GM13977 (cell line): ENCODE measurements at regions not wholly inside any gene's neighbourhood (a gene's known extent, or its start where the extent isn't known, plus 50 kb on each side); places are given as distances from the start of the nearest gene placed in this dataset.

Experiments
- DNase-seq: peaks from one replicate; pipeline ENCODE4 v3.0.0; 2012; ENCODE audit warnings: low spot score
- in situ Hi-C: fragments of 300-500 bp; cut with MboI; formaldehyde crosslinking; loops from one replicate; pipeline ENCODE4 v1.12.0; 2022; ENCODE audit warnings: low sequenced_read_pairs, low pct_unique_long_range_greater_than_20kb, mixed read lengths, inconsistent platforms; ENCODE audit not compliant: unreplicated experiment
- TF ChIP-seq, protein P1 (sequence below): IDR thresholded peaks from 2 replicates; pipeline ENCODE4 v1.5.1; 2012; ENCODE audit warnings: mild to moderate bottlenecking, control low read depth; ENCODE audit not compliant: insufficient read depth; ENCODE audit errors: extremely low read depth, missing control alignments

DNA sequence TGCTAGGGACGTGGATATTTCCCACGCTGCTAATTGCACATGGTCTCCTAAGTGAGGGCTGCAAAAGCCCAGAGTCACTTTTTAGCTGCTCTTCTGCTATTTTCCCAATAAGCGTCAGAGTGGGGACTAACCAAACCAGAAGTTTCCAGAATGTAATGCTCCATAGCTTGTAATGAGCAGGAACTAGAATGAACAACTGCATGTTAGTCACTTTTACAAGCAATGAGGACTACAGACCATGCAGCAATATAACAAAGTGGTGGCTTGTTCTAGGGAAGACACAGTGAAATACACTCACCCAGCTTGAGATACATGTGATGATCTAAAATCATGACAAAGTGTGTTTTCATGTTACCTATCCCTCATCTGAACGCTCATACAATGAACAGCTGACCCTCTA, 314.1 kb upstream of the SGK1 start:
- no peak for DNase-seq
- in situ Hi-C loops = loop anchor here (10.0 kb wide), 1 partner anchor 253 kb away; no protein-coding TSS in a partner anchor
- TF ChIP-seq, protein P1, sequence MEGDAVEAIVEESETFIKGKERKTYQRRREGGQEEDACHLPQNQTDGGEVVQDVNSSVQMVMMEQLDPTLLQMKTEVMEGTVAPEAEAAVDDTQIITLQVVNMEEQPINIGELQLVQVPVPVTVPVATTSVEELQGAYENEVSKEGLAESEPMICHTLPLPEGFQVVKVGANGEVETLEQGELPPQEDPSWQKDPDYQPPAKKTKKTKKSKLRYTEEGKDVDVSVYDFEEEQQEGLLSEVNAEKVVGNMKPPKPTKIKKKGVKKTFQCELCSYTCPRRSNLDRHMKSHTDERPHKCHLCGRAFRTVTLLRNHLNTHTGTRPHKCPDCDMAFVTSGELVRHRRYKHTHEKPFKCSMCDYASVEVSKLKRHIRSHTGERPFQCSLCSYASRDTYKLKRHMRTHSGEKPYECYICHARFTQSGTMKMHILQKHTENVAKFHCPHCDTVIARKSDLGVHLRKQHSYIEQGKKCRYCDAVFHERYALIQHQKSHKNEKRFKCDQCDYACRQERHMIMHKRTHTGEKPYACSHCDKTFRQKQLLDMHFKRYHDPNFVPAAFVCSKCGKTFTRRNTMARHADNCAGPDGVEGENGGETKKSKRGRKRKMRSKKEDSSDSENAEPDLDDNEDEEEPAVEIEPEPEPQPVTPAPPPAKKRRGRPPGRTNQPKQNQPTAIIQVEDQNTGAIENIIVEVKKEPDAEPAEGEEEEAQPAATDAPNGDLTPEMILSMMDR = no peak

GRCh38 chr6:134631398-134631924, 313.5 kb upstream of the SGK1 start:
- in situ Hi-C loops = loop anchor here (10.0 kb wide), 1 partner anchor 253 kb away; no protein-coding TSS in a partner anchor
- no peak for DNase-seq
- TF ChIP-seq, protein P1 = no peak

GRCh38 chr6:134630508-134631121, 312.7 kb upstream of the SGK1 start:
- TF ChIP-seq, protein P1 = no peak
- in situ Hi-C loops = loop anchor here (10.0 kb wide), 1 partner anchor 254 kb away; no protein-coding TSS in a partner anchor
- no peak for DNase-seq

GRCh38 chr6:134628154-134628553, 310.2 kb upstream of the SGK1 start:
- DNase-seq = no peak
- TF ChIP-seq, protein P1 = no peak
- in situ Hi-C loops = no loop called here

- in situ Hi-C loops = no loop called here
- TF ChIP-seq, protein P1 = no peak
- DNase-seq = no peak
Measured at GRCh38 chr6:134627707-134628106, 309.8 kb upstream of the SGK1 start.

GRCh38 chr6:134626589-134626988, 308.7 kb upstream of the SGK1 start:
- in situ Hi-C loops = no loop called here
- TF ChIP-seq, protein P1 = no peak
- DNase-seq = no peak
